Stomach (tissue), 8 donors: ENCODE measurements at regions not wholly inside any gene's neighbourhood (a gene's known extent, or its start where the extent isn't known, plus 50 kb on each side); places are given as distances from the start of the nearest gene placed in this dataset.

Source experiments
- DNase-seq, 2 donors: peaks; one replicate each; pipeline versions ENCODE4 v3.0.0 to v3.0.0-alpha.2; 2013 to 2019
- H3K27ac ChIP-seq, 5 donors: fragments of 200-600 bp in 4 of 5; sonication (generic) in 4 of 5; one replicate each; pipeline ENCODE4 v1.5.1; 2013 to 2019; ENCODE audit warnings: mild to moderate bottlenecking in 1 of 5, moderate library complexity in 1 of 5
- H3K27me3 ChIP-seq, 3 donors: fragments of 200-600 bp; sonication (generic); one replicate each; pipeline ENCODE4 v1.5.1; 2017 to 2019; ENCODE audit warnings: mixed run types in 1 of 3
- H3K36me3 ChIP-seq, 4 donors: fragments of 200-600 bp; sonication (generic); 1 replicate in 3 of 4; 2 replicates in 1 of 4; pipeline ENCODE4 v1.5.1; 2016 to 2019
- H3K4me1 ChIP-seq, 4 donors: fragments of 200-600 bp; sonication (generic); one replicate each; pipeline ENCODE4 v1.5.1; 2016 to 2019
- H3K4me3 ChIP-seq, 4 donors: fragments of 200-600 bp; sonication (generic) in 3 of 4; one replicate each; pipeline ENCODE4 v1.5.1; 2016 to 2019; ENCODE audit warnings: mild to moderate bottlenecking in 1 of 4
- H3K9me3 ChIP-seq, 4 donors: fragments of 200-600 bp; sonication (generic); one replicate each; pipeline ENCODE4 v1.5.1; 2016 to 2019
- CTCF ChIP-seq, 7 experiments: fragments of 450-650 bp in 4 of 7; fragments of 200-600 bp in 3 of 7; sonication (generic) in 3 of 7; IDR thresholded peaks; one replicate each; pipeline ENCODE4 v1.5.1; 2016 to 2019; ENCODE audit warnings: antibody characterized with exemption in 7 of 7, control low read depth in 2 of 7, mild to moderate bottlenecking in 1 of 7
- EP300 ChIP-seq: sonication (generic); formaldehyde crosslinking; IDR thresholded peaks from one replicate; pipeline ENCODE4 v1.6.1; 2017; ENCODE audit warnings: antibody characterized with exemption
- POLR2A ChIP-seq, 4 donors: fragments of 450-650 bp; IDR thresholded peaks; one replicate each; pipeline ENCODE4 v1.6.1; 2016; ENCODE audit warnings: antibody characterized with exemption in 4 of 4, control low read depth in 2 of 4, mild to moderate bottlenecking in 1 of 4, moderate library complexity in 1 of 4
- POLR2AphosphoS5 ChIP-seq, 3 donors: sonication (generic); formaldehyde crosslinking; IDR thresholded peaks; one replicate each; pipeline ENCODE4 v1.6.1; 2016; ENCODE audit warnings: antibody characterized with exemption in 3 of 3
- WGBS, 5 donors: extraction: QIAGEN DNeasy Blood & Tissue Kit in 3 of 5; methylation state at CpG; one replicate each; pipeline versions ENCODE4 v1.1.5 to v1.1.7; 2013 to 2018; 5-methylcytosine and 5-hydroxymethylcytosine counted together
- intact Hi-C: fragments of 100-400 bp; cut with DNase I; formaldehyde crosslinking; loops from one replicate; pipeline ENCODE4 v1.15.1; 2023; ENCODE audit warnings: low total_unique reads
- donor health status: healthy with polysubstance abuse.
- donor health status: Bipolar disorder and iron deficiency.
- donor health status: healthy.

GRCh38 chr14:29278301-29279263 is 512.0 kb downstream of the FOXG1 start:
- Histone ChIP-seq H3K4me3 (no peak overlapping the region), H3K4me1 (no peaks in the 10 kb centered on the region), H3K36me3 (no peaks in the 10 kb centered on the region), H3K9me3 (no peaks in the 10 kb centered on the region), H3K27ac (no peak overlapping the region), H3K27me3 (no peaks in the 10 kb centered on the region)
- WGBS, 5 donors, result 45 to 79% (median 67%) methylated on average over 1 of the region's 1 CpG
- no peak for DNase-seq
- intact Hi-C loops, result no loop called here
- TF ChIP-seq POLR2A (IDR thresholded peaks at IDR 0.05), result no peak
- TF ChIP-seq CTCF (IDR thresholded peaks at IDR 0.05), result no peak
- no peak for TF ChIP-seq EP300
- no peak for TF ChIP-seq POLR2AphosphoS5 (IDR thresholded peaks at IDR 0.05)

GRCh38 chr14:29282169-29282568 is 515.6 kb downstream of the FOXG1 start:
- TF ChIP-seq POLR2AphosphoS5 (IDR thresholded peaks at IDR 0.05), result no peak
- TF ChIP-seq POLR2A (IDR thresholded peaks at IDR 0.05), result no peak
- no peak for TF ChIP-seq CTCF (IDR thresholded peaks at IDR 0.05)
- TF ChIP-seq EP300, result no peak
- no peaks in the 10 kb centered on the region for H3K4me1 ChIP-seq
- H3K9me3 ChIP-seq, result no peaks in the 10 kb centered on the region
- H3K4me3 ChIP-seq, result no peak overlapping the region
- intact Hi-C loops, result no loop called here
- no peak for DNase-seq
- WGBS, 5 donors, result 28 to 48% (median 36%) methylated on average over 1 of the region's 1 CpG
- H3K27me3 ChIP-seq, result no peaks in the 10 kb centered on the region
- no peaks in the 10 kb centered on the region for H3K36me3 ChIP-seq
- no peak overlapping the region for H3K27ac ChIP-seq

- no peak overlapping the region for H3K4me3 ChIP-seq
- H3K36me3 ChIP-seq, result no peaks in the 10 kb centered on the region
- TF ChIP-seq POLR2A (IDR thresholded peaks at IDR 0.05) (no peak), EP300 (no peak)
- no peak for DNase-seq
- no peaks in the 10 kb centered on the region for H3K27me3 ChIP-seq
- peaks cover 0 to 14% (median 11%) of the 10 kb centered on the region in 4 donors for H3K9me3 ChIP-seq
- H3K27ac ChIP-seq, result no peak overlapping the region
- WGBS, 5 donors, result 77 to 91% (median 86%) methylated on average over 2 of the region's 2 CpGs
- intact Hi-C loops, result no loop called here
- no peaks in the 10 kb centered on the region for H3K4me1 ChIP-seq
Measured at GRCh38 chr14:29290441-29290840, 523.9 kb downstream of the FOXG1 start.

GRCh38 chr14:29299372-29299771 is 532.8 kb downstream of the FOXG1 start:
- Histone ChIP-seq H3K27me3 (no peaks in the 10 kb centered on the region), H3K9me3 (peaks cover 0 to 19% (median 7%) of the 10 kb centered on the region in 4 donors), H3K27ac (no peak overlapping the region), H3K36me3 (no peaks in the 10 kb centered on the region), H3K4me1 (no peaks in the 10 kb centered on the region), H3K4me3 (no peak overlapping the region)
- WGBS, 5 donors, result 63 to 92% (median 76%) methylated on average over 1 of the region's 1 CpG
- intact Hi-C loops, result no loop called here
- no peak for DNase-seq
- no peak for TF ChIP-seq POLR2AphosphoS5 (IDR thresholded peaks at IDR 0.05)
- no peak for TF ChIP-seq EP300
- no peak for TF ChIP-seq CTCF (IDR thresholded peaks at IDR 0.05)

GRCh38 chr14:29301571-29301970 is 535.0 kb downstream of the FOXG1 start:
- DNase-seq, result no peak
- Histone ChIP-seq H3K4me3 (no peak overlapping the region), H3K4me1 (no peaks in the 10 kb centered on the region), H3K27ac (no peak overlapping the region), H3K9me3 (peaks cover 0 to 9% (median 0%) of the 10 kb centered on the region in 4 donors), H3K27me3 (no peaks in the 10 kb centered on the region), H3K36me3 (no peaks in the 10 kb centered on the region)
- intact Hi-C loops, result no loop called here
- TF ChIP-seq EP300 (no peak), POLR2A (IDR thresholded peaks at IDR 0.05) (no peak), POLR2AphosphoS5 (IDR thresholded peaks at IDR 0.05) (no peak), CTCF (IDR thresholded peaks at IDR 0.05) (no peak)
